ENCODE measurements at regions not wholly inside any gene's neighbourhood (a gene's known extent, or its start where the extent isn't known, plus 50 kb on each side); places are given as distances from the start of the nearest gene placed in this dataset.

- peak; percentile 67 for DNase-seq
Observed at GRCh38 chr13:99911965-99912566, 59.5 kb downstream of the ZIC5 start.

GRCh38 chr13:99911069-99911964 is 60.2 kb downstream of the ZIC5 start:
- DNase-seq = no peak

GRCh38 chr13:99909836-99910619 is 61.5 kb downstream of the ZIC5 start:
- DNase-seq = no peak

- DNase-seq = no peak
Observed at GRCh38 chr13:99909097-99909835, 62.3 kb downstream of the ZIC5 start.

DNA sequence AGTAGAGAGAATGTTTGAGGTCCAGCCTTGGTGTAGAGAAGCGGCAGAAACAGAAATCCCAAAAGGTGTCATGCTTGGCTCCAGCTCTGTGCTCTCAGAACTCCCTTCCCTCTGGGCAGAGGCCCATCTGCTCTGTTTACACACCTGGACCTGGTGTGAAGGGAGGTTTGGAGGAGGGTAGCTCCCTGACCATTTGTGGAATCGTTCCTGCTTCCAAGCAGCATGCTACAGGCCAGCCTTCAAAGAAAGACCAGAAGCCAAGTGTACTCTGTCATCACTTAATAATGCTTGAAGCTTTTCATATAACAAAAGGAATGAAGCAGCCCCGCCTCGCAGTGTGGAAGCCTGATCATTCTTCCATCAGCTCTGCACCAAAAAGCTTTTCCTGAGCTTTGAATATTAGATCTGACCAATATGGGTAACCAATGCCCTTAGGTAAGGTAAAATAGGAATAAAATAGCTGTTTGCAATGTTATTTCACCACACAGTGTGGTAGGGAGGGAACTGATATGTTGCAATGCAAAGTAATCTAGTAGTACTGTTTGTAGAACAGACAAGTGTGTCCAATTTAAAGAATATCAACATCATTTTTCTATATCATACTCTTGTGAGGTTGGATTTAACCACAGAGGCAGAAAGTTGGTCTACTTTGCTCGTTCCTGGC is 63.3 kb downstream of the ZIC5 start:
- DNase-seq = no peak

DNA sequence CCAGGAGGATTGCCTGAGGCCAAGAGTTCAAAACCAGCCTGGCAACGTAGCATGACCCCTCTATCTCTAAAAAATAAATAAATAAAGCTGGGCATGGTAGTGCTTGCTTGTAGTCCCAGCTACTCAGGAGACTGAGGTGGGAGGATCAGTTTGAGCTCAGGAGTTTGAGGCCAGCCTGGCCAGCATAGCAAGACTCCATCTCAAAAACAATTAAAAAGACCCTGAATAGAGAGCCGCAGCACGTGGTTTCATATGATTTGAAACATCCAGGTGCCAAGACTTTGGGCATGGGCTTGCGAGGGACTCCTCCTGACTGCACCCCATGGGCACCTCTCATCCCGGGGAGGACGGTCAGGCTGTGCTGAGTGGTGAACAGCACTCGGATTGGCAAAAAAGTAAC is 63.9 kb downstream of the ZIC5 start:
- DNase-seq = no peak

DNA sequence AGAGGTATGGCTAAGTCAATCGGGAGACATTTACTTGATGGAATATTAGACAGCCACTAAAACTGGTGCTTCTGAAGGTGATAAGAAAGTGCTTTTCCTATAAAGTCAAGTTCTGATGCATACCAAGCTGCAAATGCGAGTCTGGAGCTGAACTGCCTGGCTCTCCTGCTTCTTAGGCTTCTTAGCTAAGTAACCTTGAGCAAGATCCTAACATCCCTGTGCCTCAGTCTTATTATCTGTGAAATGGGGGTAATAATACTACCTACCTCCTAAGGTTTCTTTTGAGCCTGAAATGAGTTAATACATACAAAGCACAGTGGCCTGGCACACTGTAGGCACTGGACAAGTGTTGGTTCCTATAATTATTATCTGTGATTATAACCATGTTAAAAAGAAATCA is 64.5 kb downstream of the ZIC5 start:
- DNase-seq = no peak

DNA sequence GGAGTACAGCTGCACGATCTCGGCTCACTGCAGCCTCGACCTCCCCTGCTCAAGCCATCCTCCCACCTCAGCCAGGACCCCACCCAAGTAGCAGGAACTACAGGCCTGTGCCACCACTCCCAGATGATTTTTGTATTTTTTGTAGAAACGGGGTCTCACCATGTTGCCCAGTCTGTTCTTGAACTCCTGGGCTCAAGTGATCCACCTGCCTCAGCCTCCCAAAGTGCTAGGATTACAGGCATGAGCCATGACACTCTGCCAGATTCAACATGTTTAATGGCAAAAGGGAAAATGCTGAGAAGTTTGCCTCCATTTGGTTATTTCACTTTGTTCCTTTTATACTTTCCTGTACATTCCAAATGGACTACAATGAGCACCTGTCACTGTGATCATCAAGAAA is 65.8 kb downstream of the ZIC5 start:
- no peak for DNase-seq

- no peak for DNase-seq
Observed at GRCh38 chr13:99905224-99905623, 66.3 kb downstream of the ZIC5 start.

GRCh38 chr13:99903140-99903539 is 68.4 kb downstream of the ZIC5 start:
- DNase-seq = no peak

GRCh38 chr13:99902657-99903056 is 68.9 kb downstream of the ZIC5 start:
- no peak for DNase-seq

DNA sequence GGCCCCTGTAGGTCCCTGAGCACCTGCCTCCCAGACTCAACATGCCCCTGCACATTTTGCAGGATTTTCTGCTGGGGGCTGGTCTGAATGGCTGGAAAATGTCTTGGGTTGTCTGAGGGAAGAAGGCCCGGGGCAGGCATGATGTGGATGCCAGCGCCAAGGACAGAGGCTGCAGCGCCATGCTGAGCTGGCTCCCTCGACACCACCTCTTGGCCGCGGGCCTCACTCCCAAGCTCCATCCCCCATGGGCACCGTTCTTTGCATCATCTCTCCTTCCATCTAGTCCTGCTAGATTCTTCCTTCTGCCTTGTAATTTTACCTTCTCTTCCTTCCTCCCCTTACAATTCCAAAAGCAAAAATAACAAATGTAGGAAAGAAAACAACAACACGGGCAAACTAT is 70.6 kb downstream of the ZIC5 start:
- no peak for DNase-seq

DNA sequence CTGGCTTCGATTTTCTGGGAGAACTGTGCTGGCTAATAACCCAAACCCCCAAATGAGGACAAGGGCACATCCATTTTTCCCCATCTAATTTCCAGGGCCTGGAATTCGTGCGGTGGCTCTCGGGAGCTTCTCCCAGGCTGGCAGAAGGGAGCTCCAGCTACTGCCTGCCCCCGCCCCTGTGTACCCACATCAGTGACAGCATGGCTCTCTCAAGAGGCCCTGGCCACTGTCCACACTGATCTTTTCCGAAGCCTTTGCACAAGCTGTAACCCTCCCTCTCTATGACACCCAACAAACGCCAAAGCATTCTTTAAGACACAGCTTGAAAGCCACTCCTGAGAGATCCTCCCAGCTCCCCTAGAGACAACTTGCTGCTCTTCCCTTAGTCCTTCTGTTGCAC is 73.1 kb downstream of the ZIC5 start:
- no peak for DNase-seq

- no peak for DNase-seq
Observed at GRCh38 chr13:99897076-99897440, 74.5 kb downstream of the ZIC5 start.

DNA sequence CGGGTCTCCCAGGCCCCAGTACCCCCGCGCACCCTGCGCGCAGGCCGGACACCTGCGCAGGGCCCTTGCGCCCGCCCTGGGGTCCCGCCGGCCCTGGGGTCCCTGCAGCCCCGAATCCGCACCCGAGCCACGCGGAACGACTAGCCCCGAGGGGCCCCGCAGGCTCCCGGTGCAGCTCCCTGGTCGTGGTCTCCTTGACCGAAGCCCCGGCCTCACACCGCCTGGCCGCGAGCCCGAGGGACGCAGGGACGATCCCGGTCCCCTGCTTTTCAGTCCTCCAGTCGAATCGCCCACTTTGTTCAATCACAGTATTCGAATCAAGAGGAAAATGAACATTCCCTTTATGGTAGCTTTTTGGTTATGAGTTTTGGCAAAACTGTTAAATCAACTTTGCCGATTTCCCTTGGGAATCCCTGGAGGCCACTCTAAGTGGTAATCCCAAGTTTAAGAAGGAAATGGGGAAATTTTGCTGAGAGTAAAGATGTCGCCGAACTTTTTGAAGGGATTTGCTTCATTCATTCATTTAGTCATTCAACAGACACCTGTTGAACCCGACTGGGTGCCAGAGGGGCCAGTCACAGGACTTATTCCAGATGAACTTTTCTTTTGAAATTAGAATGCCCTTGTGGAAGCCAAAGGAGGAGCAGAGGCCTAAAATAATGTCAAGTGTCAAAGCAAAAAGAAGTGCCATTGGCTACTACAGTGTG is 75.0 kb downstream of the ZIC5 start:
- no peak for DNase-seq

DNA sequence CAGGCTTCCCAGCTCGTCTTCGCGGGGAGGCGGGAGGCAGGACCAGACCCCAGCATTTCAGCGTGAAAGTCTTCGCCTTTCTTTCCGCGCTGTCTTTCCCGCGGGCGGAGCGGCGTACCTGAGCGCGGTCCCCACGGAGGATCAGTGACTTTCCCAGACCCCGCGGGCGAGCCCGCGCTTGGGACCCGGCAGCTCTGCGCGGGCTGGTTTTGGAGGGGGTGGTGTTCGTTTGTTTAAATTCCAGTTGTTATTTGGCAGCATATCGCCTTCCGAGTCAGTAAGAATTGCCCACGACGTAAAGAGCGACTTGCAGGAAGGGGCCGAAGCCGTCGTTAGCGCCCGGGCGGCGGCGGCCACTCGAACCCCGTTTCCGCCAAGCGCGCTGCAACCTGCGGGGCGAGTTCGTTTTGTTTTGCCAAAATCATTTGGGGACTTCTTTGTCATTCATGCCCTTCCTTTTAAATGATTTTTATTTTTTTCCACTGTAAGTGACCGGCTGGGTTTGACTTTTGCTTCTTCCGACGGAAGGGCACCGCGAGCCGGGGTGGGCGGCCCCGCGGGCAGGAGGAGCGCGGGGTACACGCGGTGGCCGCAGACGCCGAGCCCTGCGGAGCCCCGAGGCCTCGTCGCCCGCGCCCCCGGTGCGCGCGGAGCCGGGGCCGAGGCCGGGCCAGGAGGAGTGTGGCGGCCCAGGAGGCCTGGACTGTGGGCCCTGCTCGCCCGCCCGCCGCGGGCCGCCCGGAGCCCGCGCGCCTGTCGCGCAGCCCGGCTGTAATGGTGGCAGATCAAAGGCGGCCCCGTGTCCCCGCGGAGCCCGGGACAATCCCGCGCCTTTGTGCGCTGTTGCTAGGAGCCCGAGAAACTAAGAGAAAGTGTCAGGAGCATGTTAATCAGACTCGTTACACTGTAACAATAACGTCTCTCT is 75.9 kb downstream of the ZIC5 start:
- no peak for DNase-seq

GRCh38 chr13:99894840-99895443 is 76.6 kb downstream of the ZIC5 start:
- DNase-seq = no peak

GRCh38 chr13:99894105-99894839 is 77.3 kb downstream of the ZIC5 start:
- DNase-seq = no peak

GRCh38 chr13:99893567-99893966 is 78.0 kb downstream of the ZIC5 start:
- DNase-seq = no peak

Measured in activated CD4-positive, alpha-beta T cell treated with anti-CD3 and anti-CD28 coated beads, Interleukin-2, Interleukin-6, amounts not matched to agents 100 ng/mL and 50 ng/mL, durations not matched to agents 16 hours and 8 hours (primary cell).